BJ (cell line): ENCODE measurements at regions not wholly inside any gene's neighbourhood (a gene's known extent, or its start where the extent isn't known, plus 50 kb on each side); places are given as distances from the start of the nearest gene placed in this dataset. TPM values are rescaled to one million over a fixed set of nuclear protein-coding genes. Genes with fewer than 3 reads are reported as not detected.

Experiments
- CTCF ChIA-PET: fragments of 350-600 bp; formaldehyde crosslinking; extraction: SDS; loops from one replicate; lab custom pipeline; 2021; ENCODE audit warnings: antibody characterized with exemption, inconsistent platforms; lab: Yijun Ruan, JAX
- POLR2A ChIA-PET: fragments of 300-600 bp; sonication (Branson Sonifier 250); formaldehyde crosslinking; extraction: SDS; loops from one replicate; lab custom pipeline; 2021; ENCODE audit warnings: antibody characterized with exemption; lab: Charles Lee
- DNase-seq: peaks from one replicate; pipeline ENCODE4 v3.0.0-alpha.2; 2011; ENCODE audit warnings: low read depth
- H3K27me3 ChIP-seq: 2 replicates; pipeline ENCODE4 v1.6.0; 2011; ENCODE audit warnings: low read length; ENCODE audit not compliant: control insufficient read depth, insufficient read depth
- H3K36me3 ChIP-seq: 2 replicates; pipeline ENCODE4 v1.5.1; 2011; ENCODE audit warnings: low read length; ENCODE audit not compliant: control insufficient read depth, insufficient read depth
- H3K4me3 ChIP-seq: 2 replicates; pipeline ENCODE4 v1.5.1; 2011; ENCODE audit warnings: low read depth, mild to moderate bottlenecking, control low read depth, low read length
- CTCF ChIP-seq: IDR thresholded peaks from 2 replicates; pipeline ENCODE4 v1.5.1; 2011; ENCODE audit warnings: low read depth, mild to moderate bottlenecking, control low read depth, inconsistent platforms, low read length, moderate library complexity; ENCODE audit not compliant: insufficient read depth
- small RNA-seq: library from RNA; depleted of rRNA; stranded (forward); fragments of <200 nt; gene quantifications from one replicate; pipeline ENCODE3, GENCODE V24; 2012; ENCODE audit warnings: low replicate concordance, low read depth; ENCODE audit not compliant: insufficient read length

GRCh38 chr4:103786593-103786992 lies 66.8 kb upstream of the TACR3 start:
- POLR2A ChIA-PET: no interaction called here
- DNase-seq: no peak
- Histone ChIP-seq H3K4me3 (no peak overlapping the region), H3K27me3 (no peaks in the 10 kb centered on the region), H3K36me3 (no peaks in the 10 kb centered on the region)
- TF ChIP-seq CTCF: no peak
- CTCF ChIA-PET: no interaction called here

GRCh38 chr4:103786014-103786413 lies 66.2 kb upstream of the TACR3 start:
- no peaks in the 10 kb centered on the region for H3K27me3 ChIP-seq

GRCh38 chr4:103778221-103778620 lies 58.4 kb upstream of the TACR3 start:
- no peak for TF ChIP-seq CTCF
- Histone ChIP-seq H3K4me3 (no peak overlapping the region), H3K27me3 (no peaks in the 10 kb centered on the region), H3K36me3 (no peaks in the 10 kb centered on the region)
- no peak for DNase-seq
- CTCF ChIA-PET: no interaction called here
- POLR2A ChIA-PET: no interaction called here

More at GRCh38 chr4:103786014-103786413, 66.2 kb upstream of the TACR3 start:
- no peak for DNase-seq
- ChIA-PET POLR2A (no interaction called here), CTCF (no interaction called here)
- TF ChIP-seq CTCF: peak; percentile 21; the same call in 1 of the 2 replicates
- H3K4me3 ChIP-seq: no peak overlapping the region
- H3K36me3 ChIP-seq: no peaks in the 10 kb centered on the region

GRCh38 chr4:103774326-103774825 lies 54.6 kb upstream of the TACR3 start:
- no peaks in the 10 kb centered on the region for H3K27me3 ChIP-seq
- TF ChIP-seq CTCF: no peak
- no peak for DNase-seq
- ChIA-PET POLR2A (no interaction called here), CTCF (no interaction called here)
- H3K36me3 ChIP-seq: no peaks in the 10 kb centered on the region
- H3K4me3 ChIP-seq: no peak overlapping the region

GRCh38 chr4:103773691-103774231 lies 54.0 kb upstream of the TACR3 start:
- no peak for TF ChIP-seq CTCF
- no peak overlapping the region for H3K4me3 ChIP-seq
- H3K36me3 ChIP-seq: no peaks in the 10 kb centered on the region
- POLR2A ChIA-PET: no interaction called here
- CTCF ChIA-PET: no interaction called here
- DNase-seq: no peak
- H3K27me3 ChIP-seq: no peaks in the 10 kb centered on the region

Small RNA genes lying in the stretch of these regions (small RNA-seq; reads per million reads assigned to genes)
- not detected for gene RNU6-635P
